H1 (cell line): ENCODE measurements at regions not wholly inside any gene's neighbourhood (a gene's known extent, or its start where the extent isn't known, plus 50 kb on each side); places are given as distances from the start of the nearest gene placed in this dataset.

ENCODE experiments used
- CTCF ChIA-PET: fragments of 300-600 bp; sonication (Branson Sonifier 250); formaldehyde crosslinking; loops from one replicate; lab custom pipeline; 2021; ENCODE audit not compliant: partially characterized antibody; lab: Charles Lee
- POLR2A ChIA-PET: fragments of 300-600 bp; sonication (Branson Sonifier 250); formaldehyde crosslinking; loops from one replicate; lab custom pipeline; 2021; ENCODE audit warnings: inconsistent platforms; ENCODE audit not compliant: partially characterized antibody; lab: Charles Lee
- DNase-seq, 2 experiments: peaks; one replicate each; pipeline versions ENCODE4 v3.0.0 to v3.0.0-alpha.2; 2010 to 2022; ENCODE audit warnings: low spot score in 2 of 2, low read depth in 1 of 2, mixed read lengths in 1 of 2
- FAIRE-seq: peaks from 2 replicates; lab custom pipeline; 2011; peaks lifted over from hg19 to GRCh38; lab: Jason Lieb, UNC
- H2AFZ ChIP-seq: 2 replicates; pipeline ENCODE4 v1.8.1; 2012; ENCODE audit warnings: low read length, inconsistent platforms
- H2AK5ac ChIP-seq: 2 replicates; pipeline ENCODE4 v1.6.1; 2013; ENCODE audit warnings: low read depth, low read length
- H2BK120ac ChIP-seq: replicated peaks from 2 replicates; pipeline ENCODE3; 2013; ENCODE audit warnings: low read depth, low read length, inconsistent platforms
- H2BK12ac ChIP-seq: 2 replicates; pipeline ENCODE4 v1.6.1; 2013; ENCODE audit warnings: low read depth, low read length
- H2BK15ac ChIP-seq: 2 replicates; pipeline ENCODE4 v1.6.1; 2013; ENCODE audit warnings: low read length
- H2BK20ac ChIP-seq: 2 replicates; pipeline ENCODE4 v1.6.1; 2013; ENCODE audit warnings: low read length
- H2BK5ac ChIP-seq: 2 replicates; pipeline ENCODE4 v1.6.1; 2013; ENCODE audit warnings: low read depth, low read length
- H3K14ac ChIP-seq: 2 replicates; pipeline ENCODE4 v1.6.1; 2013; ENCODE audit warnings: inconsistent platforms; ENCODE audit not compliant: insufficient read length
- H3K18ac ChIP-seq: 2 replicates; pipeline ENCODE4 v1.6.1; 2013; ENCODE audit warnings: low read length; ENCODE audit errors: extremely low read depth
- H3K23ac ChIP-seq: 2 replicates; pipeline ENCODE4 v1.6.1; 2013; ENCODE audit warnings: inconsistent platforms; ENCODE audit not compliant: insufficient read length
- H3K23me2 ChIP-seq: 2 replicates; pipeline ENCODE4 v1.6.1; 2013; ENCODE audit warnings: low read depth, low read length
- H3K27ac ChIP-seq: 2 replicates; pipeline ENCODE4 v1.6.1; 2011; ENCODE audit warnings: low read depth, low read length, inconsistent platforms
- H3K27me3 ChIP-seq, 4 experiments: replicated peaks in 1 of 4; 1 replicate in 1 of 4; 2 replicates in 3 of 4; pipeline versions ENCODE4 v1.6.1 to v1.8.1; 2011 to 2013; ENCODE audit warnings: low read length in 3 of 4, mild to moderate bottlenecking in 3 of 4, inconsistent platforms in 2 of 4, mixed read lengths in 2 of 4, moderate library complexity in 1 of 4; ENCODE audit not compliant: control insufficient read depth in 3 of 4, insufficient read depth in 3 of 4; ENCODE audit errors: extremely low read depth in 1 of 4
- H3K36me3 ChIP-seq, 4 experiments: 2 replicates each; pipeline versions ENCODE4 v1.6.1 to v1.8.1; 2011 to 2013; ENCODE audit warnings: mild to moderate bottlenecking in 4 of 4, low read length in 3 of 4, moderate library complexity in 2 of 4, control low read depth in 1 of 4, inconsistent platforms in 1 of 4; ENCODE audit not compliant: insufficient read depth in 4 of 4, control insufficient read depth in 2 of 4
- H3K4ac ChIP-seq: replicated peaks from 2 replicates; pipeline ENCODE3; 2013; ENCODE audit warnings: low read length, low read depth, mixed read lengths, inconsistent platforms; ENCODE audit not compliant: insufficient read length
- H3K4me1 ChIP-seq, 4 experiments: replicated peaks in 1 of 4; 1 replicate in 1 of 4; 2 replicates in 3 of 4; pipeline versions ENCODE4 v1.6.1 to v1.8.1; 2011 to 2013; ENCODE audit warnings: low read length in 3 of 4, inconsistent platforms in 2 of 4, mixed read lengths in 1 of 4; ENCODE audit not compliant: insufficient read depth in 4 of 4, control insufficient read depth in 3 of 4
- H3K4me2 ChIP-seq, 2 experiments: 2 replicates each; pipeline versions ENCODE4 v1.6.1 to v1.8.1; 2011 to 2013; ENCODE audit warnings: low read depth in 2 of 2, low read length in 2 of 2, control low read depth in 1 of 2, inconsistent platforms in 1 of 2, mild to moderate bottlenecking in 1 of 2; ENCODE audit not compliant: insufficient read depth in 1 of 2
- H3K4me3 ChIP-seq, 4 experiments: fragments of 200-600, 300-600 bp in 1 of 4; sonication (generic), shearing (Covaris generic), sonication (Bioruptor Twin) in 1 of 4; 2 replicates each; pipeline versions ENCODE4 v1.5.1 to v1.8.1; 2011 to 2016; ENCODE audit warnings: low read length in 4 of 4, low read depth in 3 of 4, control low read depth in 2 of 4, inconsistent platforms in 2 of 4, mild to moderate bottlenecking in 2 of 4, mixed read lengths in 1 of 4, moderate library complexity in 1 of 4; ENCODE audit not compliant: insufficient read depth in 2 of 4; ENCODE audit errors: extremely low read depth in 1 of 4
- H3K56ac ChIP-seq: replicated peaks from 2 replicates; pipeline ENCODE3; 2013; ENCODE audit warnings: low read depth, mild to moderate bottlenecking, mixed read lengths, low read length, inconsistent platforms; ENCODE audit not compliant: insufficient read length
- H3K79me1 ChIP-seq: 2 replicates; pipeline ENCODE4 v1.6.1; 2013; ENCODE audit warnings: low read depth, low read length, control low read depth
- H3K79me2 ChIP-seq, 2 experiments: 2 replicates each; pipeline versions ENCODE4 v1.6.1 to v1.8.1; 2012 to 2013; ENCODE audit warnings: low read length in 2 of 2, mild to moderate bottlenecking in 2 of 2, inconsistent platforms in 1 of 2; ENCODE audit not compliant: insufficient read depth in 2 of 2, control insufficient read depth in 1 of 2
- H3K9ac ChIP-seq, 4 experiments: replicated peaks in 1 of 4; 1 replicate in 1 of 4; 2 replicates in 3 of 4; pipeline versions ENCODE4 v1.6.1 to v1.8.1; 2011 to 2013; ENCODE audit warnings: low read depth in 3 of 4, low read length in 3 of 4, control low read depth in 2 of 4, mild to moderate bottlenecking in 2 of 4, moderate library complexity in 2 of 4, inconsistent platforms in 1 of 4; ENCODE audit errors: extremely low read depth in 1 of 4
- H3K9me3 ChIP-seq, 2 experiments: 2 replicates each; pipeline versions ENCODE4 v1.6.1 to v1.8.1; 2012 to 2013; ENCODE audit warnings: mild to moderate bottlenecking in 2 of 2, moderate library complexity in 2 of 2, control low read depth in 1 of 2, inconsistent platforms in 1 of 2, low read depth in 1 of 2, low read length in 1 of 2, mixed read lengths in 1 of 2; ENCODE audit not compliant: insufficient read depth in 2 of 2
- H4K20me1 ChIP-seq, 2 experiments: replicated peaks in 1 of 2; 2 replicates each; pipeline versions ENCODE3 to v1.8.1; 2011 to 2013; ENCODE audit warnings: inconsistent platforms in 2 of 2, low read length in 2 of 2, mild to moderate bottlenecking in 1 of 2; ENCODE audit not compliant: insufficient read depth in 2 of 2, control insufficient read depth in 1 of 2
- H4K5ac ChIP-seq: 2 replicates; pipeline ENCODE4 v1.6.1; 2013; ENCODE audit warnings: low read length, low read depth, mixed read lengths, inconsistent platforms; ENCODE audit not compliant: insufficient read length
- H4K8ac ChIP-seq: 2 replicates; pipeline ENCODE4 v1.8.0; 2013; ENCODE audit warnings: mild to moderate bottlenecking, moderate library complexity, low read length, inconsistent platforms; ENCODE audit not compliant: insufficient read depth; ENCODE audit errors: extremely low read depth
- H4K91ac ChIP-seq: replicated peaks from 2 replicates; pipeline ENCODE3; 2013; ENCODE audit warnings: low read length, mixed read lengths, inconsistent platforms; ENCODE audit not compliant: insufficient read length
- ATF2 ChIP-seq: IDR thresholded peaks from 2 replicates; pipeline ENCODE4 v1.6.1; 2012; ENCODE audit warnings: low read length, inconsistent platforms
- CEBPB ChIP-seq: IDR thresholded peaks from 2 replicates; pipeline ENCODE4 v1.6.1; 2012; ENCODE audit warnings: low read depth, low read length
- MAFK ChIP-seq: IDR thresholded peaks from 2 replicates; pipeline ENCODE4 v1.6.1; 2012; ENCODE audit warnings: low read depth, mild to moderate bottlenecking, improper control_type of control experiment, low read length
- WGBS, 2 experiments: shearing (Covaris generic) in 1 of 2; methylation state at CpG; one replicate each; pipeline versions ENCODE4 v1.1.6 to v1.1.7; 2013 to 2015; ENCODE audit warnings: low lambda C conversion rate in 2 of 2, mixed read lengths in 2 of 2, inconsistent platforms in 1 of 2, low coverage in 1 of 2, missing lambda C conversion rate in 1 of 2; ENCODE audit not compliant: insufficient replicate concordance in 2 of 2, insufficient coverage in 1 of 2, insufficient read length in 1 of 2; ENCODE audit errors: extremely low coverage in 1 of 2, missing lambda C conversion rate in 1 of 2; 5-methylcytosine and 5-hydroxymethylcytosine counted together

- POLR2A ChIA-PET, result no interaction called here
Observed at GRCh38 chr3:184441202-184441900, 61.5 kb downstream of the CHRD start.

More at GRCh38 chr3:184441202-184441900, 61.5 kb downstream of the CHRD start:
- FAIRE-seq (no peak), DNase-seq (no peak)
- H4K91ac ChIP-seq, result no peak overlapping the region
- no peak overlapping the region for H3K14ac ChIP-seq
- 81% methylated on average over 8 of the region's 8 CpGs; no CpG with 5 or more reads in 1 of the 2 experiments for WGBS, 2 experiments
- H3K23me2 ChIP-seq, result no peaks in the 10 kb centered on the region
- H3K79me2 ChIP-seq, result no peaks in the 10 kb centered on the region
- no peak overlapping the region for H3K23ac ChIP-seq
- no peak overlapping the region for H4K8ac ChIP-seq
- no peak overlapping the region for H2BK20ac ChIP-seq
- H2BK5ac ChIP-seq, result no peak overlapping the region
- no peak overlapping the region for H3K56ac ChIP-seq
- no peak overlapping the region for H3K27ac ChIP-seq
- no peak overlapping the region for H2BK15ac ChIP-seq
- no peaks in the 10 kb centered on the region for H3K4me1 ChIP-seq
- H2AK5ac ChIP-seq, result no peak overlapping the region
- no peak overlapping the region for H2BK12ac ChIP-seq
- no peaks in the 10 kb centered on the region for H4K20me1 ChIP-seq
- H3K9ac ChIP-seq, result no peak overlapping the region
- H4K5ac ChIP-seq, result no peak overlapping the region
- peak overlapping the region; percentile 77 for H2AFZ ChIP-seq
- no peak overlapping the region for H3K4ac ChIP-seq
- H3K18ac ChIP-seq, result no peak overlapping the region; the same call in 1 of the 2 replicates
- CTCF ChIA-PET, result interaction anchor here (0.7 to 1.8 kb wide), 2 partner anchors 10 to 26 kb away, joined by 3 to 4 read pairs; no protein-coding TSS in a partner anchor
- H3K9me3 ChIP-seq, result 0 out of 4 replicates have a peak, but pooled peaks cover 0 to 2% of the 10 kb centered on the region in 2 experiments
- H3K27me3 ChIP-seq, result no peaks in the 10 kb centered on the region
- TF ChIP-seq ATF2 (no peak), MAFK (no peak), CEBPB (no peak)
- no peak overlapping the region for H2BK120ac ChIP-seq
- no peaks in the 10 kb centered on the region for H3K36me3 ChIP-seq
- no peak overlapping the region for H3K4me3 ChIP-seq
- H3K79me1 ChIP-seq, result no peaks in the 10 kb centered on the region
- no peak overlapping the region for H3K4me2 ChIP-seq
